ENCODE measurements at regions not wholly inside any gene's neighbourhood (a gene's known extent, or its start where the extent isn't known, plus 50 kb on each side); places are given as distances from the start of the nearest gene placed in this dataset.

DNA sequence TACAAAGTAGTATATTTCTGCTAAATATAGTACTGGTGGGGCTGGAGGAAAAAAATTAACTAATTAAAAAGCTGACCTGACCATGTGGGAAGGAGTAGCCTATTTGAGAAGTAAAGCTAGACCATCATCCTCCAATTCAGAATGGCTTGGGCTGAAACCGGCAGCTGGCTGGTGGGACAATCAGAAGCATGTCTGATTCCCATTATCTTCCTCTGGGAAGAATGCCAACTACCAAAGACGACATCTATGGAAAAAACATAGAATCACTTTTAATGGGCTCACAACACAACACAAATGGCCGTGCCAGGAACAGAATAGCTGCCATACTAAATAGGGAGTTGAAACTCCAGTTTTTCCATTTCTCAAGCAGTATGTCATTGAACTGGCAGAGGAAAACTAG lies 120.4 kb upstream of the FREM2 start:
- Histone ChIP-seq H3K36me3 (ENCODE audit: control insufficient read depth in 2 of 2, insufficient read depth in 2 of 2, low read length in 1 of 2) (no peaks in the 10 kb centered on the region), H3K9ac (ENCODE audit: control insufficient read depth, insufficient read depth, low read length) (no peak overlapping the region), H3K27me3 (replicated peaks in 1 of 2; ENCODE audit: control insufficient read depth in 2 of 2, insufficient read depth in 2 of 2, low read length in 1 of 2) (no peaks in the 10 kb centered on the region), H3K4me2 (ENCODE audit: control insufficient read depth, insufficient read depth) (no peak overlapping the region), H4K20me1 (ENCODE audit: control insufficient read depth, insufficient read depth) (no peaks in the 10 kb centered on the region), H3K4me1 (ENCODE audit: control insufficient read depth, insufficient read depth, low read length) (no peaks in the 10 kb centered on the region), H3K27ac (ENCODE audit: control insufficient read depth, insufficient read depth) (no peak overlapping the region), H3K9me3 (replicated peaks; ENCODE audit: control insufficient read depth, insufficient read depth, low read length) (no peaks in the 10 kb centered on the region), H3K79me2 (ENCODE audit: control insufficient read depth, insufficient read depth, low read length) (no peaks in the 10 kb centered on the region), H2AFZ (ENCODE audit: control insufficient read depth, low read depth, low read length) (no peak overlapping the region), H3K4me3 (no peak overlapping the region)
- CTCF ChIA-PET = no interaction called here
- POLR2A ChIA-PET = interaction anchor here (0.6 kb wide), 1 partner anchor 117 kb away, joined by 3 read pairs; no protein-coding TSS in a partner anchor
- 33% methylated on average over 3 of the region's 3 CpGs for WGBS (ENCODE audit: insufficient coverage, insufficient replicate concordance, low lambda C conversion rate, missing lambda C conversion rate)
- BruUV-seq (replicated peaks) = no TSS peak
- in situ Hi-C loops (cut with MboI) = no loop called here
- RAD21 ChIA-PET (ENCODE audit: unreplicated experiment) = no interaction called here
- intact Hi-C loops (cut with micrococcal nuclease; ENCODE audit: unreplicated experiment) = no loop called here
- DNase-seq (ENCODE audit: low read depth, low spot score) (no peak), ATAC-seq (no peak), FAIRE-seq (no peak)
- TF ChIP-seq SMC3 (IDR thresholded peaks at IDR 0.05; ENCODE audit: borderline replicate concordance, low read length) = no peak
- TF ChIP-seq, protein P1, sequence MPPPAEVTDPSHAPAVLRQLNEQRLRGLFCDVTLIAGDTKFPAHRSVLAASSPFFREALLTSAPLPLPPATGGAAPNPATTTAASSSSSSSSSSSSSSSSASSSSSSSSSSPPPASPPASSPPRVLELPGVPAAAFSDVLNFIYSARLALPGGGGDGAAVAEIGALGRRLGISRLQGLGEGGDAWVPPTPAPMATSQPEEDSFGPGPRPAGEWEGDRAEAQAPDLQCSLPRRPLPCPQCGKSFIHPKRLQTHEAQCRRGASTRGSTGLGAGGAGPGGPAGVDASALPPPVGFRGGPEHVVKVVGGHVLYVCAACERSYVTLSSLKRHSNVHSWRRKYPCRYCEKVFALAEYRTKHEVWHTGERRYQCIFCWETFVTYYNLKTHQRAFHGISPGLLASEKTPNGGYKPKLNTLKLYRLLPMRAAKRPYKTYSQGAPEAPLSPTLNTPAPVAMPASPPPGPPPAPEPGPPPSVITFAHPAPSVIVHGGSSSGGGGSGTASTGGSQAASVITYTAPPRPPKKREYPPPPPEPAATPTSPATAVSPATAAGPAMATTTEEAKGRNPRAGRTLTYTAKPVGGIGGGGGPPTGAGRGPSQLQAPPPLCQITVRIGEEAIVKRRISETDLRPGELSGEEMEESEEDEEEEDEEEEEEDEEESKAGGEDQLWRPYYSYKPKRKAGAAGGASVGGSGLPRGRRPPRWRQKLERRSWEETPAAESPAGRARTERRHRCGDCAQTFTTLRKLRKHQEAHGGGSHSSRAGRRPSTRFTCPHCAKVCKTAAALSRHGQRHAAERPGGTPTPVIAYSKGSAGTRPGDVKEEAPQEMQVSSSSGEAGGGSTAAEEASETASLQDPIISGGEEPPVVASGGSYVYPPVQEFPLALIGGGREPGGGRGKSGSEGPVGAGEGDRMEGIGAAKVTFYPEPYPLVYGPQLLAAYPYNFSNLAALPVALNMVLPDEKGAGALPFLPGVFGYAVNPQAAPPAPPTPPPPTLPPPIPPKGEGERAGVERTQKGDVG (CRISPR knock-in tag; IDR thresholded peaks at IDR 0.05) = no peak
- TF ChIP-seq, protein P2, sequence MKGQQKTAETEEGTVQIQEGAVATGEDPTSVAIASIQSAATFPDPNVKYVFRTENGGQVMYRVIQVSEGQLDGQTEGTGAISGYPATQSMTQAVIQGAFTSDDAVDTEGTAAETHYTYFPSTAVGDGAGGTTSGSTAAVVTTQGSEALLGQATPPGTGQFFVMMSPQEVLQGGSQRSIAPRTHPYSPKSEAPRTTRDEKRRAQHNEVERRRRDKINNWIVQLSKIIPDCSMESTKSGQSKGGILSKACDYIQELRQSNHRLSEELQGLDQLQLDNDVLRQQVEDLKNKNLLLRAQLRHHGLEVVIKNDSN (IDR thresholded peaks at IDR 0.05; ENCODE audit: borderline replicate concordance, extremely low read length, insufficient read depth, low read depth, low read length) = no peak
- no peak for TF ChIP-seq POLR2AphosphoS2 (IDR thresholded peaks at IDR 0.05; ENCODE audit: low read depth, low read length)
- TF ChIP-seq SIX5 (IDR thresholded peaks at IDR 0.05; ENCODE audit: low read depth, low read length, severe bottlenecking) = no peak
- no peak for TF ChIP-seq KLF5 (IDR thresholded peaks at IDR 0.05; ENCODE audit: partially characterized antibody)
- TF ChIP-seq STAT3 (IDR thresholded peaks at IDR 0.05; ENCODE audit: low read depth, low read length) = no peak
- no peak for TF ChIP-seq HDGF (IDR thresholded peaks at IDR 0.05)
- TF ChIP-seq, protein P3, sequence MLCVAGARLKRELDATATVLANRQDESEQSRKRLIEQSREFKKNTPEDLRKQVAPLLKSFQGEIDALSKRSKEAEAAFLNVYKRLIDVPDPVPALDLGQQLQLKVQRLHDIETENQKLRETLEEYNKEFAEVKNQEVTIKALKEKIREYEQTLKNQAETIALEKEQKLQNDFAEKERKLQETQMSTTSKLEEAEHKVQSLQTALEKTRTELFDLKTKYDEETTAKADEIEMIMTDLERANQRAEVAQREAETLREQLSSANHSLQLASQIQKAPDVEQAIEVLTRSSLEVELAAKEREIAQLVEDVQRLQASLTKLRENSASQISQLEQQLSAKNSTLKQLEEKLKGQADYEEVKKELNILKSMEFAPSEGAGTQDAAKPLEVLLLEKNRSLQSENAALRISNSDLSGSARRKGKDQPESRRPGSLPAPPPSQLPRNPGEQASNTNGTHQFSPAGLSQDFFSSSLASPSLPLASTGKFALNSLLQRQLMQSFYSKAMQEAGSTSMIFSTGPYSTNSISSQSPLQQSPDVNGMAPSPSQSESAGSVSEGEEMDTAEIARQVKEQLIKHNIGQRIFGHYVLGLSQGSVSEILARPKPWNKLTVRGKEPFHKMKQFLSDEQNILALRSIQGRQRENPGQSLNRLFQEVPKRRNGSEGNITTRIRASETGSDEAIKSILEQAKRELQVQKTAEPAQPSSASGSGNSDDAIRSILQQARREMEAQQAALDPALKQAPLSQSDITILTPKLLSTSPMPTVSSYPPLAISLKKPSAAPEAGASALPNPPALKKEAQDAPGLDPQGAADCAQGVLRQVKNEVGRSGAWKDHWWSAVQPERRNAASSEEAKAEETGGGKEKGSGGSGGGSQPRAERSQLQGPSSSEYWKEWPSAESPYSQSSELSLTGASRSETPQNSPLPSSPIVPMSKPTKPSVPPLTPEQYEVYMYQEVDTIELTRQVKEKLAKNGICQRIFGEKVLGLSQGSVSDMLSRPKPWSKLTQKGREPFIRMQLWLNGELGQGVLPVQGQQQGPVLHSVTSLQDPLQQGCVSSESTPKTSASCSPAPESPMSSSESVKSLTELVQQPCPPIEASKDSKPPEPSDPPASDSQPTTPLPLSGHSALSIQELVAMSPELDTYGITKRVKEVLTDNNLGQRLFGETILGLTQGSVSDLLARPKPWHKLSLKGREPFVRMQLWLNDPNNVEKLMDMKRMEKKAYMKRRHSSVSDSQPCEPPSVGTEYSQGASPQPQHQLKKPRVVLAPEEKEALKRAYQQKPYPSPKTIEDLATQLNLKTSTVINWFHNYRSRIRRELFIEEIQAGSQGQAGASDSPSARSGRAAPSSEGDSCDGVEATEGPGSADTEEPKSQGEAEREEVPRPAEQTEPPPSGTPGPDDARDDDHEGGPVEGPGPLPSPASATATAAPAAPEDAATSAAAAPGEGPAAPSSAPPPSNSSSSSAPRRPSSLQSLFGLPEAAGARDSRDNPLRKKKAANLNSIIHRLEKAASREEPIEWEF (IDR thresholded peaks at IDR 0.05; ENCODE audit: insufficient replicate concordance, low read depth, low read length) = no peak
- TF ChIP-seq, protein P4, sequence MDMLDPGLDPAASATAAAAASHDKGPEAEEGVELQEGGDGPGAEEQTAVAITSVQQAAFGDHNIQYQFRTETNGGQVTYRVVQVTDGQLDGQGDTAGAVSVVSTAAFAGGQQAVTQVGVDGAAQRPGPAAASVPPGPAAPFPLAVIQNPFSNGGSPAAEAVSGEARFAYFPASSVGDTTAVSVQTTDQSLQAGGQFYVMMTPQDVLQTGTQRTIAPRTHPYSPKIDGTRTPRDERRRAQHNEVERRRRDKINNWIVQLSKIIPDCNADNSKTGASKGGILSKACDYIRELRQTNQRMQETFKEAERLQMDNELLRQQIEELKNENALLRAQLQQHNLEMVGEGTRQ (IDR thresholded peaks at IDR 0.05; ENCODE audit: borderline replicate concordance, low read depth, low read length) = no peak
- SMC1A ChIA-PET (ENCODE audit: uncharacterized antibody, unreplicated experiment) = no interaction called here

All from GM12878 (cell line).